ENCODE measurements at regions not wholly inside any gene's neighbourhood (a gene's known extent, or its start where the extent isn't known, plus 50 kb on each side); places are given as distances from the start of the nearest gene placed in this dataset.
"Not testable (repeated sequence)": the region's sequence is repeated elsewhere in the genome, so short reads cannot be mapped to it uniquely, and the experiment has no call there.

GRCh38 chr5:166803058-166803457 lies 1488.4 kb upstream of the WWC1 start:
- Histone ChIP-seq H3K4me3 (ENCODE audit: low read length) (no peak overlapping the region), H3K36me3 (ENCODE audit: control insufficient read depth, insufficient read depth, low read length) (no peaks in the 10 kb centered on the region), H3K9ac (ENCODE audit: extremely low read depth, low read length, poor library complexity, severe bottlenecking) (no peak overlapping the region), H3K9me3 (ENCODE audit: control insufficient read depth, low read length) (no peaks in the 10 kb centered on the region), H3K27me3 (ENCODE audit: control insufficient read depth, insufficient read depth, low read length, poor library complexity, severe bottlenecking) (no peaks in the 10 kb centered on the region), H3K27ac (ENCODE audit: low read depth, low read length) (no peak overlapping the region), H3K4me1 (ENCODE audit: control insufficient read depth, insufficient read depth, low read length) (no peaks in the 10 kb centered on the region)
- Mint-ChIP-seq H3K27ac (no peak overlapping the region), H3K4me3 (no peak overlapping the region), H3K9me3 (no peaks in the 10 kb centered on the region), H3K27me3 (ENCODE audit: insufficient read depth) (no peaks in the 10 kb centered on the region), H3K36me3 (ENCODE audit: low read depth) (no peaks in the 10 kb centered on the region), H3K4me1 (no peaks in the 10 kb centered on the region)
- DNase-seq = no peak
- 83 to 100% methylated on average over 1 of the region's 1 CpG for WGBS, 2 experiments (ENCODE audit: insufficient coverage in 1 of 2, insufficient read length in 1 of 2)
- no peak for TF ChIP-seq CTCF (conservative IDR thresholded peaks at IDR 0.05)

GRCh38 chr5:166804223-166804622 lies 1487.2 kb upstream of the WWC1 start:
- not testable (repeated sequence) for DNase-seq; H3K36me3 Mint-ChIP-seq (ENCODE audit: low read depth); H3K27me3 ChIP-seq (ENCODE audit: control insufficient read depth, insufficient read depth, low read length, poor library complexity, severe bottlenecking); H3K36me3 ChIP-seq (ENCODE audit: control insufficient read depth, insufficient read depth, low read length); H3K4me3 Mint-ChIP-seq; H3K9me3 ChIP-seq (ENCODE audit: control insufficient read depth, low read length); H3K27me3 Mint-ChIP-seq (ENCODE audit: insufficient read depth); H3K27ac ChIP-seq (ENCODE audit: low read depth, low read length); H3K4me3 ChIP-seq (ENCODE audit: low read length); H3K9me3 Mint-ChIP-seq; H3K4me1 ChIP-seq (ENCODE audit: control insufficient read depth, insufficient read depth, low read length); H3K27ac Mint-ChIP-seq; H3K9ac ChIP-seq (ENCODE audit: extremely low read depth, low read length, poor library complexity, severe bottlenecking); H3K4me1 Mint-ChIP-seq
- peak; percentile 27 for TF ChIP-seq CTCF (conservative IDR thresholded peaks at IDR 0.05)
- 91 to 93% methylated on average over 2 to 6 of the region's 6 CpGs for WGBS, 2 experiments (ENCODE audit: insufficient coverage in 1 of 2, insufficient read length in 1 of 2)

GRCh38 chr5:166804693-166805092 lies 1486.8 kb upstream of the WWC1 start:
- not testable (repeated sequence) for H3K4me1 Mint-ChIP-seq; H3K36me3 Mint-ChIP-seq (ENCODE audit: low read depth); H3K27ac Mint-ChIP-seq; H3K27me3 ChIP-seq (ENCODE audit: control insufficient read depth, insufficient read depth, low read length, poor library complexity, severe bottlenecking); H3K9me3 ChIP-seq (ENCODE audit: control insufficient read depth, low read length); H3K9me3 Mint-ChIP-seq; H3K4me1 ChIP-seq (ENCODE audit: control insufficient read depth, insufficient read depth, low read length); H3K36me3 ChIP-seq (ENCODE audit: control insufficient read depth, insufficient read depth, low read length); H3K4me3 Mint-ChIP-seq; H3K27ac ChIP-seq (ENCODE audit: low read depth, low read length); H3K27me3 Mint-ChIP-seq (ENCODE audit: insufficient read depth); H3K4me3 ChIP-seq (ENCODE audit: low read length); H3K9ac ChIP-seq (ENCODE audit: extremely low read depth, low read length, poor library complexity, severe bottlenecking); DNase-seq
- 95 to 100% methylated on average over 3 to 6 of the region's 6 CpGs for WGBS, 2 experiments (ENCODE audit: insufficient coverage in 1 of 2, insufficient read length in 1 of 2)

- H3K36me3 Mint-ChIP-seq (ENCODE audit: low read depth); H3K27me3 Mint-ChIP-seq (ENCODE audit: insufficient read depth); H3K36me3 ChIP-seq (ENCODE audit: control insufficient read depth, insufficient read depth, low read length); H3K4me3 Mint-ChIP-seq; H3K27me3 ChIP-seq (ENCODE audit: control insufficient read depth, insufficient read depth, low read length, poor library complexity, severe bottlenecking); H3K4me1 ChIP-seq (ENCODE audit: control insufficient read depth, insufficient read depth, low read length); H3K27ac Mint-ChIP-seq; H3K27ac ChIP-seq (ENCODE audit: low read depth, low read length); H3K4me1 Mint-ChIP-seq; H3K9ac ChIP-seq (ENCODE audit: extremely low read depth, low read length, poor library complexity, severe bottlenecking); H3K9me3 ChIP-seq (ENCODE audit: control insufficient read depth, low read length); DNase-seq; H3K4me3 ChIP-seq (ENCODE audit: low read length): not testable (repeated sequence)
- peaks cover 21% of the 10 kb centered on the region for H3K9me3 Mint-ChIP-seq
- 89 to 100% methylated on average over 1 to 28 of the region's 28 CpGs for WGBS, 2 experiments (ENCODE audit: insufficient coverage in 1 of 2, insufficient read length in 1 of 2)
Measured at GRCh38 chr5:166810093-166810658, 1481.3 kb upstream of the WWC1 start.

Data from endodermal cell (in vitro differentiated cells).